Uterus (tissue), 3 donors: ENCODE measurements at regions not wholly inside any gene's neighbourhood (a gene's known extent, or its start where the extent isn't known, plus 50 kb on each side); places are given as distances from the start of the nearest gene placed in this dataset.

ENCODE experiments used
- DNase-seq, 2 donors: peaks; one replicate each; pipeline ENCODE4 v3.0.0-alpha.2; 2019 to 2020
- H3K27ac ChIP-seq, 2 donors: fragments of 200-600 bp; sonication (generic); 1 replicate in 1 of 2; 2 replicates in 1 of 2; pipeline ENCODE4 v1.5.1; 2016 to 2018
- H3K27me3 ChIP-seq, 2 donors: fragments of 200-600 bp; sonication (generic); one replicate each; pipeline ENCODE4 v1.5.1; 2018 to 2019; ENCODE audit warnings: control low read depth in 1 of 2
- H3K36me3 ChIP-seq, 2 donors: fragments of 200-600 bp; sonication (generic); one replicate each; pipeline ENCODE4 v1.5.1; 2019; ENCODE audit warnings: control low read depth in 1 of 2
- H3K4me1 ChIP-seq, 2 donors: fragments of 200-600 bp; sonication (generic); one replicate each; pipeline ENCODE4 v1.5.1; 2018 to 2019; ENCODE audit warnings: control low read depth in 1 of 2
- H3K4me3 ChIP-seq, 2 donors: fragments of 200-600 bp; sonication (generic); 1 replicate in 1 of 2; 2 replicates in 1 of 2; pipeline ENCODE4 v1.5.1; 2018 to 2019; ENCODE audit warnings: mild to moderate bottlenecking in 1 of 2
- H3K9me3 ChIP-seq, 2 donors: fragments of 200-600 bp; sonication (generic); one replicate each; pipeline ENCODE4 v1.5.1; 2019; ENCODE audit warnings: control low read depth in 1 of 2
- CTCF ChIP-seq, 4 experiments: fragments of 200-600 bp in 2 of 4; fragments of 450-650 bp in 2 of 4; sonication (generic) in 2 of 4; IDR thresholded peaks; one replicate each; pipeline ENCODE4 v1.5.1; 2016 to 2019; ENCODE audit warnings: antibody characterized with exemption in 4 of 4, mild to moderate bottlenecking in 2 of 4, moderate library complexity in 1 of 4
- POLR2A ChIP-seq, 2 donors: fragments of 450-650 bp; IDR thresholded peaks; one replicate each; pipeline ENCODE4 v1.6.1; 2016; ENCODE audit warnings: antibody characterized with exemption in 2 of 2, mild to moderate bottlenecking in 1 of 2, moderate library complexity in 1 of 2
- intact Hi-C: fragments of 100-400 bp; cut with DNase I; formaldehyde crosslinking; loops from one replicate; pipeline ENCODE4 v1.15.1; 2023; ENCODE audit warnings: low total_unique reads
- donor health status: DM: yes; HTN: yes; CAD: no.

GRCh38 chr18:2368102-2368501 is 203.2 kb downstream of the METTL4 start:
- no peak for TF ChIP-seq POLR2A (IDR thresholded peaks at IDR 0.05)
- no peak for TF ChIP-seq CTCF (IDR thresholded peaks at IDR 0.05)
- Histone ChIP-seq H3K27me3 (no peaks in the 10 kb centered on the region), H3K27ac (no peak overlapping the region), H3K4me3 (no peak overlapping the region), H3K4me1 (no peaks in the 10 kb centered on the region), H3K36me3 (no peaks in the 10 kb centered on the region), H3K9me3 (no peaks in the 10 kb centered on the region)
- no peak for DNase-seq
- intact Hi-C loops: no loop called here

DNA sequence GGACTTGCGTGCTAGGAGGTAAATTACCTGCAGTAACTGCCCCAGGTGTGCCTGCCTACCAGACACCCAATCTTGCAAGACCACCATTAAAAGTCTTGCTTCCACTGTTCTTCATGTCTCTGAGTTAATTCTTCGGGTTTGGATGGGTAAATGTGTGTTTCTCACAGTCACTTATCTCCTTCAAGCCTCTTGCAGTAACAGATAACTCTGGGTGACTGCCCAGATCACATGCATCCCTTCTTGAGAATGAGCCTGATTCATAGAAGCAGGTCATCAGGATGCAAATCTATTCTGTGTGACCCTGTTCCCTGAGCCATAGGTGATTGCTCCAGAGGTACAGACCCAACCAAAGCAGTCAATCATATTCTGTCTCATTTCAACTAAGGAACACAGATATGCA is 194.6 kb downstream of the METTL4 start:
- TF ChIP-seq CTCF (IDR thresholded peaks at IDR 0.05) (no peak), POLR2A (IDR thresholded peaks at IDR 0.05) (no peak)
- Histone ChIP-seq H3K4me1 (no peaks in the 10 kb centered on the region), H3K36me3 (no peaks in the 10 kb centered on the region), H3K27ac (no peak overlapping the region), H3K9me3 (no peaks in the 10 kb centered on the region), H3K4me3 (no peak overlapping the region), H3K27me3 (no peaks in the 10 kb centered on the region)
- intact Hi-C loops: no loop called here
- no peak for DNase-seq

DNA sequence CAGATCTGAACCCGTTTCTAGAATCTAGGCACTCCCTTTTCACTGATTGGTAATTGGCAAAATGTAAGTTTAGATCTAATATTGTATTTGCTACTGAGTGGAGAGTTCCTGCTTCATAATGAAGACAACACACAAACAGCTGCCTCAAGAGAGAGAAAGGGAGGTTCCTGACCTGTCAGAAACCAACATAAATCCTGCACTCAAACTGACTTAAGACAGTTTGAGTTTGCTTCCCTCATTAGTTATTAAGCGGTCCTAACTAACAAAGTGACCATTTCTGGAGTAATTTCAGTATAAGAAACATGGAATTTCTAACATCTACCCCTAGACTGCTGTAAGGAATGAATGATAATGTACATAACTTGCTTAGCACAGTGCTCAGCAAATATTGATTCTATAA is 191.2 kb downstream of the METTL4 start:
- no peak overlapping the region for H3K4me3 ChIP-seq
- TF ChIP-seq CTCF (IDR thresholded peaks at IDR 0.05) (no peak), POLR2A (IDR thresholded peaks at IDR 0.05) (no peak)
- no peaks in the 10 kb centered on the region for H3K4me1 ChIP-seq
- no peaks in the 10 kb centered on the region for H3K36me3 ChIP-seq
- H3K27ac ChIP-seq: no peak overlapping the region
- no peak for DNase-seq
- H3K27me3 ChIP-seq: no peaks in the 10 kb centered on the region
- H3K9me3 ChIP-seq: no peaks in the 10 kb centered on the region
- intact Hi-C loops: no loop called here

GRCh38 chr18:2381539-2381938 is 189.8 kb downstream of the METTL4 start:
- H3K27me3 ChIP-seq: no peaks in the 10 kb centered on the region
- intact Hi-C loops: no loop called here
- TF ChIP-seq CTCF (IDR thresholded peaks at IDR 0.05) (no peak), POLR2A (IDR thresholded peaks at IDR 0.05) (no peak)
- no peak overlapping the region for H3K4me3 ChIP-seq
- no peak for DNase-seq
- no peaks in the 10 kb centered on the region for H3K4me1 ChIP-seq
- H3K27ac ChIP-seq: no peak overlapping the region
- H3K36me3 ChIP-seq: no peaks in the 10 kb centered on the region
- no peaks in the 10 kb centered on the region for H3K9me3 ChIP-seq

DNA sequence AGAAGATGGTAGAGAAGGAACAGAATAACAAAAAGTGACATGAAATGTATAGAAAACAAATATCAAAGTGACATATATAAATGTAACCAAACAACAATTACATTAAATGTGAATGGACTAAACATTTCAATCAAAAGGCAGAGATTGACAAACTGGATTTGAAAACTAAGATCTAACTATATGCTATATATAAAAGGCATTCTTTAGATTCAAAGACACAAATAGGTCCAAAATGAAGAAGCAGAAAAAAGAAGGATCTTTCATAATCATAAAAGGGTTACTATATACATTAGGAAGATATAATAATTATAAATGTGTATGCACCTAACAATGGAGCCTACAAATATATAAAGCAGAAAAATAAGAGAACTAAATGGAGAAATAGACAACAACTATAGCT is 183.7 kb downstream of the METTL4 start:
- Histone ChIP-seq H3K4me1 (no peaks in the 10 kb centered on the region), H3K27ac (no peak overlapping the region), H3K4me3 (no peak overlapping the region), H3K9me3 (no peaks in the 10 kb centered on the region), H3K36me3 (no peaks in the 10 kb centered on the region), H3K27me3 (no peaks in the 10 kb centered on the region)
- intact Hi-C loops: no loop called here
- no peak for DNase-seq
- TF ChIP-seq POLR2A (IDR thresholded peaks at IDR 0.05) (no peak), CTCF (IDR thresholded peaks at IDR 0.05) (no peak)
